GM18508 (cell line): ENCODE measurements at regions not wholly inside any gene's neighbourhood (a gene's known extent, or its start where the extent isn't known, plus 50 kb on each side); places are given as distances from the start of the nearest gene placed in this dataset.
"Not testable (repeated sequence)": the region's sequence is repeated elsewhere in the genome, so short reads cannot be mapped to it uniquely, and the experiment has no call there.

ENCODE experiments used
- ATAC-seq: cut with Tn5 transposase; IDR thresholded peaks from one replicate; pipeline ENCODE4 v1.9.1; 2021; ENCODE audit warnings: moderate number of reproducible peaks; ENCODE audit not compliant: insufficient read depth, unreplicated experiment

DNA sequence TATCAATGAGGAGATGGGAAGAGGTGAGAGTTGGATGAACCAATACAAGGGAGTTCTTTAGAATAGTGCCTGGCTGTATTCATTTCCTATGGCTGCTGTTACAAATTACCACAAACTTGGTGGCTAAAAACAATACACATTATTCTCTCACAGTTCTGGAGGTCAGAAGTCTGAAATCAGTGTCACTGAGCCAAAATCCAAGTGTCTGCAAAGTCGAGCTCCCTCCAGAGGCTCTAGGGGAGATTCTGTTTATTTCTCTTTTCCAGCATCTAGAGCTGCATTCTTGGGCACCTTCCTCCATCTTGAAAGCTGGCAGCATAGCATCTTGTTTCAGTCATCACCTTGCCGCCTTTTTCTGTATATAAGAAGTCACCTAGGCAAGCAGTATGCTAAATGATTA lies 55.7 kb upstream of the TERB2 start:
- ATAC-seq, result not testable (repeated sequence)

DNA sequence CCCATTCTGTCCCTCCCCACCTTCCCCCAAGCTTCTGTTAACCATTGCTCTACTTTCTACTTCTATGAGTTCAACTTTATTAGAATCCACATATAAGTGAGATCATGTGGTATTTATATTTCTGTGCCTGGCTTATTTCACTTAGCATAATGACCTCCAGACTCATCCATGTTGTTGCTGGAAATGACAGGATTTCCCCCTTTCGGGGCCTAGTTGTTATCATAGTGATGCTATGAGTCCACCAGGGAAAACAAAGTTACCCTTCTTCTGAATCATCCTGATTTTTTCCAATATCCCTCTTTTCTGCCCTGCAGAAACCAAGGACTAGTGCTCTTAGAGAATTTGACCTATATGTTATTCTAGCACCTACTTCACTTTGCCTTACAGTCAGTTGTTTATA lies 53.2 kb upstream of the TERB2 start:
- ATAC-seq, result not testable (repeated sequence)

DNA sequence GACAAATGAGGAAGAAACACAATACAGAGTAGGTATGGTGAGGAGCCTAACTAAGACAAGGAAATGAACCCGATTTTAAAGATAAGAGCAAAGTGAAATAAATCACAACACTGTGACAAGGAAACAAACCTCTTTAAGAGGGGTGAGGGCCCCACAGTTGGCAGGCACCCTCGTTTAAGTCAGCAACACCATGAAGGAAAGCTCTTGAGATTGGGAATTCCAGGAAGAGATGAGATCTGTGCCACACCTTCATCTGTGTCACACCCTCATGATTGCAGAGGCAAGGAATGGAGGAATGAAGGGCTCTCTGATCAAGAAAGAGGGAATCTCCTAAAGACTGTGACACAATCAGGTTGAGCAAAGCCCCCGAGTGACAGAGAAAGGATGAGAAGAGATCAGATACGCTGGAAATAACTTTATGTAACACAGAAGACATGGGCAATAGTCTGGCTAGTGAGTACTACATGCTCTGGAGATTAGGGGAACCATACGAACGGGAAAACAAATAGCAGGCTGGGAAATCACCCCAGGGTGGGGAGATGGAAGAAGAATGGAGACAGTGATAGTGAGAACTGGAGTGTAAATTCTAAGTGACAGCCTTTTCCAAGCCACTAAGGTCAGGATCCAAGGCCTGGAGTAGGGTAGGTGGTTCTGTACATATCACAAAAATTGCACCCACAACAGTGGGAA lies 51.7 kb upstream of the TERB2 start:
- ATAC-seq, result not testable (repeated sequence)
